Fibroblast of skin of left quadriceps (primary cell): ENCODE measurements at regions not wholly inside any gene's neighbourhood (a gene's known extent, or its start where the extent isn't known, plus 50 kb on each side); places are given as distances from the start of the nearest gene placed in this dataset.

Experiments used
- DNase-seq, 2 experiments: peaks; one replicate each; pipeline ENCODE4 v3.0.0-alpha.2; 2013; ENCODE audit warnings: low read depth in 2 of 2

DNA sequence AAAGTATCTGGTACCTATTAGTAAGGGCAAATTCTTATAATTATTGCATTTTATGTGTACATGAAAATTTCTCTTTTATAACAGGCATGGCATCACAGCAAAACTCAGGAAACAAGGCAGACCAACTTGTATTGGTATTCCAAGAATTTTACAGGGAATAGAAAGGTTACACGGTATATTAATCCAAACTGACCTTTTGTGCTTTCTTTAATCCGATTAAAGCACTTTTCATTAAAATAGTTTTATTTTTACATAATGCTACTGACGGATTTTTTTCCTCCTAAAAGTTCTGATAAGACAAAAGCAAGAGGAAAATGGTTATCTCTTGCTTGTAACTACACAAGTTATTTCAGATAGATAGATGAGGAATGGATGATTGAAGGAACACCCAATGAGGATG lies 137.0 kb upstream of the SLCO3A1 start:
- no peak for DNase-seq

DNA sequence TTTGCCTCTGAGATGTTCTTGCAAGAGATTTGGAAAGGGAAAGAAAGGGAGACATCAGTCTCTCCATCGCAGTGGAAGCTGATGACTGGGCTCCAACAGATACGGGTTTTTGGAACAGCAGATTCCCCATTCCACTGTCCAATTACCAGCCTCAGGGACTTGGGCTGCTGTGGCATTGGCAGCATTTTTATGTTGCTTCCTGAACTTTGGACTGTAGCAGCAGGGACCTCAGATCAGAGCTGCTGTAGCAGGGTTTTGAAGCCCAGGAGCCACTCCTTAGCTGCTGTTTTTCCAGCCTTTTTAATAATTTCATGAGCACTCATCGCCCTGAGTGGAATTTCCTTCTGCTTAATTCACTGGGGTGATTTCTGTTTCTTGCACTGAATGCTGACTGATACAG lies 135.7 kb upstream of the SLCO3A1 start:
- no peak for DNase-seq

DNA sequence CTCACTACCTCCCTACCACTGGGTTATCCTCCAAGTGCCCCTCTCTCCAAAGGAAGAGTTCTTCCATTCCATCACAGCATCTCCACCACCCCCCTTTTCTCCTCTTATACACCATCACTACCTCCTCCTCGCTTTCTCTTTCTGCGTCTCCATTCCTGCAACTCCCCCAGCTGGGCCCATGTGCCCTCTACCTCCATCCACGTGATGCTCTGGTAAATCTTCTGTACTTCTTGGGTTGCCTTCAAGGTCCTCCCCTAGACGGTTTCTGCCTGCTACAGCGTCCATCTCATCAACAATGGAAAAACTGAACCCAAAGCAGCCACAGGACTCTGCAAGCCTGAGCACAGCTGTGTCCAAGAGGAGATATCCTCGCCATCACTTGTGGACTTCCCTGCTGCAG lies 129.5 kb upstream of the SLCO3A1 start:
- no peak for DNase-seq

DNA sequence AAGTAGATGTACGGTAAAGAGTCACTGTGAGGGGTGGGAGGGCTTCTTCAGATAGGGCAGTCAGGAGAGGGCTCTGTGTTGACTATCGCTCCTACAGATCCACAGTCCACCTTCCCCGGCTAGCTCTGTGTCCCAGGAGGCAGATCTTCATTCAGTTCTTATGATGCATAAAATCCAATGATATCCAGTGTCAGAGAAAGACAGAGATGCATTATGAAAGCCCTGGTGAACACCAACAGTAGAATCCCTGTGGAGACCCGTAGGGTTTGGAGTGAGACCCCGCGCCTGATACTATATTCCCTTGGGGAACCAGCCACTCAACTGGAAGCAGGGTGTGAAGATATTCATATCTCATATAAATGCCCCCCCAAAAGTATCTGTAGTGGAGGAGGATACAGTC lies 119.8 kb upstream of the SLCO3A1 start:
- no peak for DNase-seq

DNA sequence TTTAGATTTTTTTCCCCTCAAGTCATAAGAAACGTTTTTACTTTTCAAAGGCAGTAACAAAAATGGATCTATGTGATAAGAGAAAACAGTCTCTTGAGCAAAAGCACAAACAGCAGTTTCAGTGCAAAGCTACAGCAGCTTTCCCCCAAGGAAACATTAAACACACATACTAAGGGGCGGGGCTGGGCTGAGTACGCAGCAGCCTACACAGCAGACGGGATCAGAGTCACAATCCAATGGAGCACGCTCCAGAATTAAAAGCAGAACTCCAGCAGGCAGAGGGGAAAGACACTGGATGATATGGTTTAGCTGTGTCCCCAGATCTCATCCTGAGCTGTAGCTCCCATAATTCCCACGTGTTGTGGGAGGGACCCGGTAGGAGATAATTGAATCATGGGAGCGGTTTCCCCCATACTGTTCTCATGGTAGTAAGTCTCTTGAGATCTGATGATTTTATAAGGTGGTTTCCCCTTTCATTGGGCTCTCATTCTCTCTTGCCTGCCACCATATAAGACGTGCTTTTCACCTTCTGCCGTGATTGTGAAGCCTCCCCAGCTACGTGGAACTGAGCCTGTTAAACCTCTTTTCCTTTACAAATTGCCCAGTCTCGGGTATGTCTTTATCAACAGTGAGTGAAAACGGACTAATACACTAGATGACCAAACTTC lies 116.2 kb upstream of the SLCO3A1 start:
- no peak for DNase-seq

DNA sequence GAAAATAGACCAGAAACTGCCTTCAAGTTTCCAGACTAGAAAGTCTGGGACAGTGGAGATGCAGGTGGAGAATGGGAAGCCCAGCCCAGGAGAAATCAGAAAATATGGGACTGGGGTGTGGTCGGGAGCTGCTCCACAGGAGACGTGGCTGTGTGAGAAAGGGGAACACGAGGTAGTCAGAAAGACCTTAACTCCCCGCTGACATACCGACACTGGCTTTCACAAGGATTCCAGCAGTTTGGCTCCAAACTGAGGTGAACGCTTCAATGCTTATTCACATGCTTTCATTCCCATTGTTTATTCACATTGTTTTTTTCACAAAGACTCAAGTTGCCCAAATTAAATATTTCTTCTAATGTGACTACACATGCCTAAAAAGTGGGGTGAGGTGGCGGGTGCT lies 111.5 kb upstream of the SLCO3A1 start:
- no peak for DNase-seq

DNA sequence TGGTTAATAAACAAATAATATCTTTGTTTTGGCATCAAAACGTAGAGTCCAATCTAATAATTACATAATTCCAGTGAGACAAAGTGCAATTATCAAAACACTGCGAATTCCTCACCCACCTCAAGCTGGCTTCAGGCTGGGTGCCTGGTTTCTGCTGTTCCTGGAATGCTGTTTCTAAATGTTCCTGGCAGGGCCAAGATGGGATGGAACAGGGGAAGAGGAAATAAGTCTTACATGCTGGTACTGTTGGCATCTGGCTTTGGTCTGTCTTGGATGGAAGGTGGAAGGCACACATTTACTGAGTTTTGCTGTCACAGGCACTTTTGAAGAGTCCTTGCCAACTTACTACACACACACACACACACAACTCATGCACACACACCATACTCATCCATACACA lies 101.9 kb upstream of the SLCO3A1 start:
- no peak for DNase-seq

DNA sequence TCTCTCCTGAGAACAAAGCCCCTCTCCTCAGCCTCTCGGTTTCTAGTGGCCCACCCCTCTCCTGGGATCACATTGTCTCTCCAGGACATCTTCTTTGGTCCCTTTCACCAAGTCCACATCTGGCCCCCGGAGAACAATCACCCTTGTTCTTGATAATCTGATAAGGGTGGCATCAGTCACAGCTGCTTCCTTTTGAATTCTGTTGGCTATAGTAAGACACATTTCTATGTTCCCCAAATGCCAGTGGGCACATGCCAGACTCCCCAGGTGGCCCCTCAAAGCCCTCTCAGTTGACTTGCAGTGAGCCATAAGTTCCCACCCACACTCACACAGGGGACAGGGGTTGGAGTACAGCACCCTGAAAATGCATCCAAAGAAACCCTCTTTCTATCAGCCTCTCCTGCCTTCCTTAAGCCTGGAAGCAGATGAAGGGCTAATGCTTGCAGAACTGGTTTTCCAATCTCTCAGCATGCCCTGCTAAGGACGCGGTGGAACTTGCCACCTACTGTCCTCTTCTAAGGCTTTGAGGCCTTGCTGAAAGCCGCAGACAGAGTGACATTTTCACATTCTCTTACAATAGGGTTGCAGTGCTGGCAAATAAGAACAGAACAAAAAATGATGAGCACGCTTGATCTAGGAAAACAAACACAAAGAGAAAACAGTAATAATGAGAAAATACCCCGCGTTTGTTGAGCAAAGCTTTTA lies 101.3 kb upstream of the SLCO3A1 start:
- no peak for DNase-seq

DNA sequence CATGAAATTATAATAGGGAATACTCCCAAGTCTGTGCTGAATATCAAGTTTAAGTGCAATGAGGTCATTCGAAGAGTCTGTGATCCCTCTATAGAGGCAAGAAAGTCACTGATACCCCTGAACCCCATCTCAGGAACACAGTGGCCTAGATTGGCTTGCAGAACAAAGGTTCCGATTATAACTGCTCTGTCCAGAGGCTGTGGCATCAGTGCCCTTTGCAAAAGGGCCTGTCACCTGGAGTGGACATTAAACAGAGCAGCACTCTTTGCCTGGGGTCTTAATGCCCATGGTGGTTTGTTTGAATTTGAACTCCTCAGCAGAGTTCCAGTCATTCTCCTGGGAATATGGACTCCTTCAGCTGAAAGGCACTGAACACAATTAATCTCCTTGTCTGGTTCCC lies 93.9 kb upstream of the SLCO3A1 start:
- no peak for DNase-seq

DNA sequence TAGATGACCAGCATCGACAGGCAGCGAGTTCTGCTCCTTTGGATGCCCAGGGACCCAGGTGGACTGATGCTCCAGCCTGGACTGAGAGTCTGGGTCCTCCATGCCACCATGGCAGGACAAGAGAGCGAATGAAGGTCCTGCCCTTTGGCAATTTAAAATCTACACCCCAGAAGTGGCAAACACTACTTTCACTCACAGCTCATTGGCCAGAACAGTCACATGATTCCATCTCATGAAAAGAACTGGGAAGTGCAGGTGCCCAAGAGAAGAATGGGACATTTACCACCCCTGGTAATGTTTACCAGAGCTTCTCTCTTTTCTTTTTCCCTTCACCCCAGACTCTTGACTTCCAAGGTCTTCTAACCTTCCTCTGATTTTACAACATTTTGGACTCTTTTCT lies 87.8 kb upstream of the SLCO3A1 start:
- no peak for DNase-seq

DNA sequence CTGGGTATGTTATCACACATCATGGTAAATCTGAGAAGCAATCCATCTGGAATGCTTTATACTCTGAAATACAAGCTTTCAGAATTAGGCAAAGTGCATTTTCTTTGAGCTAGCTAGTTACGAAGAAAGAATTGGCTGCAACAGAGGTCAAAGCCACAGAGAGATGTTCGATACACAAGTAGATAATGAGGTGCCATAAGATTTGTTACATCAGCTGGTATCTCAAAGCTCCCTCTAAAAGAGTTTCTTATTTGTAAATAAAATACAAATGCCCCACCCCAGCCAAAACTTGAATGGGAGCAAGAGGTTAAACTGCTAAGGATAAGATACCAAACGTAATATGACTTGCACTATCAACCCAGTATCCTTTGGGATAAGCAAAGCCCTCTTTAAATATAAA lies 84.0 kb upstream of the SLCO3A1 start:
- DNase-seq = no peak

DNA sequence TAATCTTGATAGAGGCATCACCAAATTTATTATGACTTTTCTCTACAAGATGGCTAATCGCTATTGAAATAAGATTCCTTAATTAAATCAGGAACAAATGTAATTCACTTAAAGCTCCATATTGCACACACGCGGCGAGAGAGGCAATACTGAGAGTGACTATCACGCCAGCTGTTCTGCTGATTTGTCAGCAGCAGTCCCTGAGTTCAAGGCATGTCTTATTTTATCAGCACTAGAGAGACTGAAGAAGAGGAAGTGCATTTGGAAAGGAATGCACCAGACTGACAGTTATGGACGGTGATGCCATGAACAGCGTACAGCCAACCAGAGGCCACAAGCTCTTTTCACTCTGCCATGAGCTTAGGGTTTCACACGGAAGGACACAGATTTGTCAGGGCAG lies 83.6 kb upstream of the SLCO3A1 start:
- DNase-seq = no peak

DNA sequence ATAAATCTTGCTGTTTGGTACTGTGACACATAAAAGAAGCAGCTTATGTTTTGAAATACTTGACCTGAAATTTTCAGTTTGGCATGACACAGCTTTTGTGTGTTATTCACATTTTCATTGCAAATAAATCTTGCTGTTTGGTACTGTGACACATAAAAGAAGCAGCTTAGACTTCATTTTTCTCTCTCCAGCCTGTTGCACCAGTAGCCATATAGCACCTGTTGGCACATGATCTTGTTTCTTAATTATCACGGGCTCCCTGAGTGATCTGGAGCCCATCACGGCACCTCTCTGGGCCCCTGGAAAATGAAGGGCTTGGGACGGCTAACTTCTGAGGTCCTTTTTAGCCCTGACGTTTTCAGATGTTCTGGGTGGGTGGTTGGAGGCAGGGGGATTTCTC lies 77.4 kb upstream of the SLCO3A1 start:
- DNase-seq = no peak

DNA sequence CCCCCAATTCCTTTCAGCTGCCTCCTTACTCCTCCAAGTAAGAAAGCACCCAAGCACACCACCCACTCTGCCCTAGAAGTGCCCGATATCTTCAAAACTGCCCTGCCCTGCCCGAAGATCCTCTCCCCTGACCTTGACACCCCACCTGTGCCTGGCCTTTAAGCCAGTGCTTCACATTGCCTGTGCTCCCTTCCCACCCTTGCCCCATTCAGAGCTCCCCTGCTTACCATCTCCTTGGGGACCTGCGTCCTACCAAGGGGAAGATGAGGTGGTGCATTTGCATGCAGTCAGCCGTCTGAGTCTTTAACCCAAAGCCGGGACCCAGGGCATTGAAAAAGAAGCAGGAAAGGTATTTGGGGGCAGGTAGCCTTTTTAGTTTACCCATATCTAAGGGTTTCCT lies 73.5 kb upstream of the SLCO3A1 start:
- DNase-seq = no peak

DNA sequence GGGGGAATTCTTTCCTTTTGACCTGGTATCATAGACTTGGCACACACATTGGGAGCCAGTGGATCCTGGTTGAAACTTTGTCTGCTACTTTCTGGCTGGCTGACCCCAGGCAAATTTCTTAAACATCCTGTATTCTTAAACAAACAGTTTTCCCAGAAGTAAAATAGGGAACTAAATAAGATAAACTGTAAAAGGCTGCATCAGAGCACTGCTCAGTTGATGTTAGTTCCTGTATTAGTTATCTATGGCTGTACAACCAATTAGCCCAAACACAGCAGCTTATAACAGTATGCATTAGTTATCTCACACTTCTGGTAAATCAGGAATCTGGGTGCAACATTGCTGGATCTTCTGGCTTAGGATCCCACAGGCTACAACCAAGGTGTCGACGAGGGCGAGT lies 73.1 kb upstream of the SLCO3A1 start:
- DNase-seq = no peak

DNA sequence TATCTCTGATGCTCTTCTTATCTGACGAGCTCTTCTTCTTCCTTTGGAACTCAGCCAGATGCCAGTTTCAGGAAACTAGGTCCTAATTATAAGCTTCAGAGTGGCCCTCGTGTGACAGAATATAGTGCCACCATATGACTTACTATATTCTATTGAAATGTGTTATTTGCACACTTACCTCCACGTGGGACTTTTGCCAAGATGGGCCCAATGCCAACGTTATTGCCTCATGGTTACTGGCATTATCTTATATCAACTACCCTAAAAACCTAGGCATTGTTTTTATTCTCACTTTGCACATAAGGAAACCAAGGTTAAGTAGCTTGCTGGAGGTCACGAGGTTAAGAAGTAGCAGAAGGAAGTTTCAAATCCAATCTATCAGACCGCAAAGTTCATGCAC lies 71.3 kb upstream of the SLCO3A1 start:
- DNase-seq = no peak

DNA sequence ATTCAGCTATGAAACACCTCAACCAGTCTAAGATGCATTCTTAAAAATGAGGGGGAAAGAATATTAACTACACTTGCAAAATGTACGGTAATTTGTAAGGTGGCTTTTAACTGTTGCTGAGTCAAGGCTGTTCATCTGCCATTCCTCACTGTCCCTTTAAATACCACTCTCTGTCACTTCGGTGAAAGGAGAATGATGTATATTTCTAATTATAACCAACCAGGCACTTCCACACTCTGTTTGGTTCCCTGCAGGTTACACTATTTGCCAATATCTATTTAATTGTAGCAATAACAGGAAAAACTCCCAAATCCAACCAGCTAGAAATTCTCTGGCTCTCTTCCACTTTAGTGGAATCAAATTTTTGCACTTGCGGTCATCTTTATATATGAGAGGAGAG lies 70.5 kb upstream of the SLCO3A1 start:
- no peak for DNase-seq

DNA sequence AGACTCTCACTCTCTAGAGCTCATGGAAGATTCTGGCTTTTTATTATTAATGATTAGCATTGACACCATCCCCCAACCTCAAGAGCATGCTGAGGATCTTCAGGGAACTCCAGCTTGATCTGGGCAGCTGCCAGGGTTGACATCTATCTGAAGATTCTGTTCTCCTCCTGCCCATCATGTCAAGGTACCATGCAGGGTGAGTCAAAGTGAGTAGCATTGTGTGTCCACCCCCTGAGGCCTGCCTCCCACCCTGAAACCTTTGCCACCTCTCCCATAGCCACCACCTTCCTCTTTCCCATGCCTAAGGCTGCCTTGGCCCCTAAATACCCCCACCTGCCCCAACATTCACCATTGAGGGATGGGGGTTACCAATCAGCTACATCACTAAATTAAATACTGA lies 70.1 kb upstream of the SLCO3A1 start:
- no peak for DNase-seq

DNA sequence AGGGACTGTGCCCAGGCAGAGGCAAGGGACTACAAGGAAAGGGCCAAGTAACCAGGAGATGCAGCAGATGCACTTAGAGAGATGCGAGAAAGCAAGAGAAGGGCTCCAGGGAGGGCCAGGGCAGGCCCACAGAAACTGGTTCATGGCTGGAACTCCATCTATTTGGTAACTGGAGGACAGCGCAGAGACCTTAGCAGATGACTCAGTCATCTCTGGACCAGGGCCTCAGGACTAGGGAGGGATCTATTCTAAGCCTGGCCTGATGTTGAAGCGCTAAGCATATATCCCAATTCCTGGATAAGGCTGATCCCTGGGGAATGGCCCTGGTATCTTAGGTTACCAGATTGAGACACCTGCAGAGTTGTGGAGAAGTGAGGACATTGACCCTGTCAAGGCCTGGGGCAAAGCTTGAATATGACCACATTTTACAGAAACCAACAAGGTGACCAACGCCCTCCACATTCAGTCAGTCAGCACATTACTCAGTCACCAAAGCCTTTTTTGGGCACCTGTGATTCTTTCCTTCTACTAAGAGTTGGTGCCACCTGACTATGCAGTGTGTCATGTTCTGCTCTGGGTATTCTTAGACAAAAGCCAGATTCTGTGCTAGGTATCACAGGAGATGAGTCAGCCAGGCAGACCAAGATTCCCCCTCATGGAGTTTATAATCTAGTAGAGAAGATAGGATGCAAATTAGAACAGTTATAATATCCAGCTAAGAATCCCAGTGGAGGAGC lies 68.4 kb upstream of the SLCO3A1 start:
- no peak for DNase-seq

DNA sequence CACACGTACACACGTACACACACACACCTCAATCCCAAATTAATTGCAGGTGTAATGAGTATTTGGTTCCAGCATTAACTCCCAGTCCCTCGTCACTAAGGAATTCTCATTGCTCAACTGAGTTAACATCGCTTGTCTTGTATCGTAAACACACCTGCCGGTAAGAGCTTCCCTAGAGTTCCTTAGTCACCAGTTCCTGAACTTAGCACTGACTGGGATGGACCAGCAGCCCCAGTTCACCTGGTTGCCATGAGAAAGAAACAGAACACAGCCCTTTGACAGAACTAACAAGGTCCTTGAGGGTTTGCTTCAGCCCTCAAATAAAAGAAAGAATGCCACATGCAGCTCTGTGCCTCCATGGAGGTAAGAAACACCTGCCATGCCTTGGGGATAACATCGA lies 66.3 kb upstream of the SLCO3A1 start:
- DNase-seq = no peak

DNA sequence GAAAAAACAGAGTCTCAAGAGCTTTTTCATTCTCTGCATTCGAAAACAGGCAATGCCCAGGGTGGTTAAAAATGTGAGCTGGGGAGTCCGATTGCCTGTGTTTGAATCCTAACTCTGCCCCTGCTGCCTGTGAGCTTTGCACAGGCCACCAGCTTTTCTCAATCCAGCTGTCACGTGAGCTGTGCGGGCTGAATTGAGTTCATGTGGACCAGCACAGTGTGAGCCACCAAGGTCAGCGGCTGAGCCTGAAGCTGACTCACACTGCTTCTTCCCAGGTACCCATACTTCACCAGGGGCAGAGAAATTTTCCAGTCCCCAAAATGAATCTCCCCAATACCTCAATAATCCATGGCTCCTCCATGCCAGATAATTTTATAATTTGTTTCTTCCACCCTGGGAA lies 64.4 kb upstream of the SLCO3A1 start:
- DNase-seq = no peak

DNA sequence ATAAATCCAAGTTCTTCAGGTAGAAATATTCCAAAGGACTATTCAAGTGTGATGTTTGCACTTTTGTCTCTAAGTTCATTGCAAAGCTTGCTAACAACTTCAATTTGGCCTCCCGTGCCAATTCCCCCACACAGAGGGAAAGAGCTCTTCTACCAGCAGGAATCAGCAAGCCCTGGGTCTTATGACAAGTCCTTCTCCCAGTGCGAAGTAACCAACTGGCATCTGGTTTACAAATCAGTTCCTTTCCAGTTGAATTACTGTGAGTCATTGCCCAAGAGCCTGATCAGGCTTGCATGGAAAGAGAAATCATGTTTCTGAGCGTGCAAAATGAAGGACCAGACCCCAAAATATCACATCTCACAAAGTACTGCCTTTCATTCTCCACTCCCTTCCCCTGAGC lies 62.7 kb upstream of the SLCO3A1 start:
- no peak for DNase-seq

DNA sequence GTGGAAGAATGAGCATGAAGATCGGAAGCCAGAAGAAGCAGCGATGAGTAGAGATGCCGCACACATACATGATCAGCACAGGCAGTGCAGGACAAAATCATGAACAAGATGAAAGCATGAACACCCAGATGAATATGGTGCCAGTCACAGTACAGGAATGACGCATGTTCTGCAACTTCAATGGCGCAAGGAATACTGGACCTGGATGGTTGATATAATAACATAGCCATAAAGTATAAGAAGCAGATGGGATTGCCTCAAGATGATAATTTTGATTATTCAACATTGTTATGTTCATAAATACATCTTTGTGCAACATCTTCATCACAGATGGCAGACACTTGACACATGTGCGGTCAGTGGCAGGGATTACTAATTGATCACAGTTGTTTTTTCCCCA lies 59.7 kb upstream of the SLCO3A1 start:
- no peak for DNase-seq
